ENCODE measurements at regions not wholly inside any gene's neighbourhood (a gene's known extent, or its start where the extent isn't known, plus 50 kb on each side); places are given as distances from the start of the nearest gene placed in this dataset.

DNA sequence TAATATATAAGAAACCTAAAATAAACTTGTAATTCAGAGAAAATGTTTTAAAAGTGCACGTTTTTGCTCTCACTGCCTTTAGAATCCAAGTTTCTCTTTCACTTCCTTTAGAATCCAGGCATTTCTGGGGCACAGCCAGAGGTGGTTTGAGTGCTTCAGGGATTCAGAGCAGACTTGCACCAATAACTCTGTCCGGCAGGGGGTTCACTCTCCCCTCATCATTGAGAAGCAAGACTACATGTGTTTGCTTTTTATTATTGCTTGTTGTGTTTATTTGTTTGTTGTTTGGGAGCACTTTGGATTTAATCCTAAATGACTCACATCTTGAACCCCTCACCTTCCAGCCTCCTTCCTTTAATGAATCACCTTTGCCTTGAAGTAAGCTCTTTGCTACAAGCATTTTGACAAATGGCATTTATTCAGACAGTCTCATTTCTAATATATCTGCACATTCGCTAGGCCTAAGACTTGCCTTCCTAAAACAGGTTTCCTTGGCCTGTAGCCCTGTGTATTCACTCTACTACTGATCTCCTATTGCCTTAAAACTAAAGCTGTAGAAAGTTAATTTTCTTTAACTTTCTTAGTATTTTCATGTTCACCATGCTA lies 233.5 kb upstream of the ATP5MC3 start:
- TF ChIP-seq CEBPB (IDR thresholded peaks at IDR 0.05) (no peak), RAD21 (IDR thresholded peaks at IDR 0.05; ENCODE audit: low read depth) (peak; percentile 57)

DNA sequence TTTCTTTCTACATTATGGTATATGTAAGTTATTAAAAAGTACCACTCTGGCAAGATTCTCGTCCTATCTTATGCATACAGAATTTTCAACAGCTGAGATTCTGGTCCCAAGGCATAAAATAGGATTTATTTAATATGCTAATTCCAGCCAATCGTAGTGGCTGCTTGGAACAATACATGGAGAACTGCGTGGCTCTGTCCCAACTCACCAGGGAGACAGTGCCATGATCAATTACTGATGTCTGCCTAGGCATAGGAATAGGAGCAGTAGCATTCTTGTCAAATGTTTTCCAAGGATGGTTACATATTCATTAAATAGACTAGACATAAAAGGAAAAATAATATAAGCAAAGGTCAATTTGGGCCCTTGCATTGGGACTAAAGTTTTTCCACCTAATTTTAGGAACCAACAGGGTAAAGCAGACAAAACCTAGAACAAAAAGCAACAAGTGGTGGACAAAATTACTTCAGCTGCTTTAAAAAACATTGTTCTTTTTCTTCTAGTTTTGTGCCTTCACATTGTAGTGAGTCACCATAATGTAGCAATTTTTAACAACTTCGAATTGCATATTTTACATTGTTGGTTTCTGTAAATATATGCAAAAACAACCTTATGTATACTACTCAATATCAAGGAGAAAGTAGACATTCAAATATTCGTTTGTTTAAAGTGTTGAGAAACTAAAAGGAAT lies 232.8 kb upstream of the ATP5MC3 start:
- TF ChIP-seq, protein P1, sequence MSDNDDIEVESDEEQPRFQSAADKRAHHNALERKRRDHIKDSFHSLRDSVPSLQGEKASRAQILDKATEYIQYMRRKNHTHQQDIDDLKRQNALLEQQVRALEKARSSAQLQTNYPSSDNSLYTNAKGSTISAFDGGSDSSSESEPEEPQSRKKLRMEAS (IDR thresholded peaks at IDR 0.05): no peak
- TF ChIP-seq FOXM1 (IDR thresholded peaks at IDR 0.05; ENCODE audit: borderline replicate concordance, low read depth) (no peak), RAD21 (IDR thresholded peaks at IDR 0.05; ENCODE audit: low read depth) (no peak), EGR1 (IDR thresholded peaks at IDR 0.05) (no peak)

- TF ChIP-seq, protein P1 (IDR thresholded peaks at IDR 0.05): no peak
- TF ChIP-seq ZBTB7A (IDR thresholded peaks at IDR 0.05; ENCODE audit: low read depth) (no peak), TEAD4 (IDR thresholded peaks at IDR 0.05) (no peak), YY1 (IDR thresholded peaks at IDR 0.05; ENCODE audit: low read depth) (no peak), CREB1 (IDR thresholded peaks at IDR 0.05; ENCODE audit: low read depth) (no peak), EP300 (IDR thresholded peaks at IDR 0.05; ENCODE audit: borderline replicate concordance) (no peak), TCF12 (IDR thresholded peaks at IDR 0.05; ENCODE audit: low read depth) (no peak), RAD21 (IDR thresholded peaks at IDR 0.05; ENCODE audit: low read depth) (no peak)
Measured at GRCh38 chr2:175404839-175405238, 223.3 kb upstream of the ATP5MC3 start.

DNA sequence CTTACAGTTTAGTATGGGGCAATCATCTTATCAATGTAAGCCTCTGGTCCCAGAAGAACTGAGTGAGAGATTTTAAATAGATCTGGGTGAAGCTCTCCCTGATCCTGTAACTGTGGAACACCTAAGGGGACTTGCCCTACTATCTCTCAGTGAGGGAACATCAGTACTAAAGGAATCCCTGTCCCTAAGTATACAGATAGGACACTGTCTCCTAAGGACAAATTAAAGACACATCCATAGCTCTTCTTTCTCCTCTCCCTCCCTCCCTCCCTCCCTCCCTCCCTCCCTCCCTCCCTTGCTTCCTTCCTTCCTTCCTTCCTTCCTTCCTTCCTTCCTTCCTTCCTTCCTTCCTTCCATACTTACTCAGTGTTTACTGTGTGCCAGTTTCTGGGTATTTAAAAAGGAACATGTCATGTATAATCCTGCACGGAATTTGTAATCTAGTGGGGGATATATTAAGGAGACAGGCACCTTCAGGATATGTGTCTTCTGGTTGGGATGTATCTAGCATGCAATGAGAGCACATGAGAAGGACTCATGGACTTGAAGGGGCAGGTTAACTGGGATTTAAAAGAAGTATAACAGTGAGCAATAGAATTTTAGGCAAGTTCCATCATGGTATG lies 222.2 kb upstream of the ATP5MC3 start:
- TF ChIP-seq RAD21 (IDR thresholded peaks at IDR 0.05; ENCODE audit: low read depth) (no peak), TEAD4 (IDR thresholded peaks at IDR 0.05) (no peak), YY1 (IDR thresholded peaks at IDR 0.05; ENCODE audit: low read depth) (no peak), FOXM1 (IDR thresholded peaks at IDR 0.05; ENCODE audit: borderline replicate concordance, low read depth) (no peak), ZBTB7A (IDR thresholded peaks at IDR 0.05; ENCODE audit: low read depth) (no peak), TCF12 (IDR thresholded peaks at IDR 0.05; ENCODE audit: low read depth) (no peak), CEBPB (IDR thresholded peaks at IDR 0.05) (no peak)

DNA sequence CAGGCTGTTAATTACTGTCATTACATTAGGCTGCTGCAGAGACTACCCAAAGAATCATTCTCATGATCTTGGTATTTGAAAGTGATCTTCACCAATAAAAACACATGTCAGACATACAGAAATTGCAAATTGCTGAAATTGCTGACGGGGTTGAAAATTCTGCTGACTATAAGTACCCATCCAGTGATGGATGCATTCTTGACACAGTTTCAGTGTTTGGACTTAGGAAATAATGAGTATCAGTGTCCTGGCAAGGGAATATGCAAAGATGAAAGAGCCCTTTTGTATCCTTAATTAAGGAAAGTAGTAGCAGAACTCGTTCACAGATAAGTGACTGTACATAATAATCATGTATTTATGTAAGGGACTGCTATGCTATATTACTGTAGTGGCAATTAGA lies 221.1 kb upstream of the ATP5MC3 start:
- TF ChIP-seq CEBPB (IDR thresholded peaks at IDR 0.05) (no peak), TEAD4 (IDR thresholded peaks at IDR 0.05) (no peak), RAD21 (IDR thresholded peaks at IDR 0.05; ENCODE audit: low read depth) (no peak), EP300 (IDR thresholded peaks at IDR 0.05; ENCODE audit: borderline replicate concordance) (no peak), FOXM1 (IDR thresholded peaks at IDR 0.05; ENCODE audit: borderline replicate concordance, low read depth) (no peak), EGR1 (IDR thresholded peaks at IDR 0.05) (no peak), ZBTB7A (IDR thresholded peaks at IDR 0.05; ENCODE audit: low read depth) (no peak), TAF1 (IDR thresholded peaks at IDR 0.05; ENCODE audit: low read depth) (no peak), YY1 (IDR thresholded peaks at IDR 0.05; ENCODE audit: low read depth) (no peak), USF1 (IDR thresholded peaks at IDR 0.05) (no peak), REST (IDR thresholded peaks at IDR 0.05; ENCODE audit: low read depth) (no peak)
- TF ChIP-seq, protein P1 (IDR thresholded peaks at IDR 0.05): no peak

DNA sequence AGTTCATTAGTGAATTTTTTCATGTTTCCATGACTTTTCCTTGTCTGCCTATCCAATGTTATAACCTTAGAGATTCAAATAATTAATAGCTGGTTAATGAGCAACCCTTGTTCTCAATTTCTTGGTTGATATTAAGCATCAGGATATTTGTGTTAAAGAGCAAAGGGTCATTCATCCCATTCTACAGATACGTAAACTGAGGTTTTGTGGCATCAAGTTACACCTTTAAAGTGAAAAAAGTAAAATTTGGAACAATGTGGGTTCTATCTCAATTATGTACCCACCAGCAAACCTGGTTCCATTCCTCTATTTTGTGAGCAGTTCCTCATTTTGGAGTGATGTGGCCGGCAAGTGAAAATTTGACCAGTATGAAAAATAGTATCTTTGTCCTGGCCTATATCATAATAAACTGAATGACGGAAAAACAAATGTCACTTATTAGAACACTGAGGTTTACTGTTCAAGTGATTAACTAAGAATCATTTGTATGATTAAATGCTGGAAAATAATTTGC lies 220.5 kb upstream of the ATP5MC3 start:
- TF ChIP-seq YY1 (IDR thresholded peaks at IDR 0.05; ENCODE audit: low read depth): no peak
- no peak for TF ChIP-seq FOXM1 (IDR thresholded peaks at IDR 0.05; ENCODE audit: borderline replicate concordance, low read depth)
- TF ChIP-seq RAD21 (IDR thresholded peaks at IDR 0.05; ENCODE audit: low read depth): no peak
- TF ChIP-seq TCF12 (IDR thresholded peaks at IDR 0.05; ENCODE audit: low read depth): no peak
- no peak for TF ChIP-seq EP300 (IDR thresholded peaks at IDR 0.05; ENCODE audit: borderline replicate concordance)
- TF ChIP-seq TEAD4 (IDR thresholded peaks at IDR 0.05): no peak
- no peak for TF ChIP-seq TAF1 (IDR thresholded peaks at IDR 0.05; ENCODE audit: low read depth)
- TF ChIP-seq, protein P1 (IDR thresholded peaks at IDR 0.05): no peak

- no peak for TF ChIP-seq ZBTB7A (IDR thresholded peaks at IDR 0.05; ENCODE audit: low read depth)
- no peak for TF ChIP-seq TAF1 (IDR thresholded peaks at IDR 0.05; ENCODE audit: low read depth)
- no peak for TF ChIP-seq RAD21 (IDR thresholded peaks at IDR 0.05; ENCODE audit: low read depth)
- TF ChIP-seq NFIC (IDR thresholded peaks at IDR 0.05): no peak
- TF ChIP-seq CEBPB (IDR thresholded peaks at IDR 0.05): no peak
- no peak for TF ChIP-seq REST (IDR thresholded peaks at IDR 0.05; ENCODE audit: low read depth)
- no peak for TF ChIP-seq EGR1 (IDR thresholded peaks at IDR 0.05)
- TF ChIP-seq EP300 (IDR thresholded peaks at IDR 0.05; ENCODE audit: borderline replicate concordance): no peak
- no peak for TF ChIP-seq TEAD4 (IDR thresholded peaks at IDR 0.05)
Measured at GRCh38 chr2:175400975-175401374, 219.5 kb upstream of the ATP5MC3 start.
